Breast epithelium (tissue), 4 donors: ENCODE measurements at regions not wholly inside any gene's neighbourhood (a gene's known extent, or its start where the extent isn't known, plus 50 kb on each side); places are given as distances from the start of the nearest gene placed in this dataset.

Experiments used
- DNase-seq, 2 donors: peaks; one replicate each; pipeline ENCODE4 v3.0.0-alpha.2; 2019; ENCODE audit warnings: low spot score in 2 of 2
- H3K27ac ChIP-seq, 2 donors: fragments of 200-600 bp; sonication (generic) in 1 of 2; one replicate each; pipeline ENCODE4 v1.5.1; 2016 to 2019; ENCODE audit warnings: mild to moderate bottlenecking in 1 of 2
- H3K27me3 ChIP-seq, 2 donors: fragments of 200-600 bp; sonication (generic) in 1 of 2; one replicate each; pipeline versions ENCODE4 v1.5.1 to v1.6.0; 2017 to 2019; ENCODE audit warnings: control low read depth in 1 of 2, mild to moderate bottlenecking in 1 of 2
- H3K36me3 ChIP-seq: fragments of 200-600 bp; one replicate; pipeline ENCODE4 v1.5.1; 2019
- H3K4me1 ChIP-seq, 2 donors: fragments of 200-600 bp; sonication (generic); one replicate each; pipeline ENCODE4 v1.5.1; 2016 to 2019; ENCODE audit warnings: control low read depth in 1 of 2
- H3K4me3 ChIP-seq, 3 donors: fragments of 200-600 bp; sonication (generic); 1 replicate in 2 of 3; 2 replicates in 1 of 3; pipeline ENCODE4 v1.5.1; 2016 to 2019; ENCODE audit warnings: mild to moderate bottlenecking in 3 of 3, moderate library complexity in 2 of 3
- H3K9me3 ChIP-seq, 2 donors: fragments of 200-600 bp; sonication (generic) in 1 of 2; one replicate each; pipeline ENCODE4 v1.5.1; 2016 to 2019; ENCODE audit warnings: control low read depth in 1 of 2
- POLR2A ChIP-seq: fragments of 450-650 bp; IDR thresholded peaks from one replicate; pipeline ENCODE4 v1.6.1; 2016; ENCODE audit warnings: antibody characterized with exemption, mild to moderate bottlenecking, moderate library complexity
- POLR2AphosphoS5 ChIP-seq, 3 donors: sonication (generic); formaldehyde crosslinking; IDR thresholded peaks; one replicate each; pipeline ENCODE4 v1.6.1; 2017; ENCODE audit warnings: antibody characterized with exemption in 3 of 3
- intact Hi-C: fragments of 100-400 bp; cut with DNase I; formaldehyde crosslinking; loops from one replicate; pipeline ENCODE4 v1.15.1; 2023; ENCODE audit warnings: low total_unique reads
- TF ChIP-seq, protein P1 (sequence below), 3 donors: fragments of 450-650 bp; IDR thresholded peaks; one replicate each; pipeline ENCODE4 v1.5.1; 2016 to 2017; ENCODE audit warnings: antibody characterized with exemption in 3 of 3, mild to moderate bottlenecking in 3 of 3, moderate library complexity in 3 of 3

DNA sequence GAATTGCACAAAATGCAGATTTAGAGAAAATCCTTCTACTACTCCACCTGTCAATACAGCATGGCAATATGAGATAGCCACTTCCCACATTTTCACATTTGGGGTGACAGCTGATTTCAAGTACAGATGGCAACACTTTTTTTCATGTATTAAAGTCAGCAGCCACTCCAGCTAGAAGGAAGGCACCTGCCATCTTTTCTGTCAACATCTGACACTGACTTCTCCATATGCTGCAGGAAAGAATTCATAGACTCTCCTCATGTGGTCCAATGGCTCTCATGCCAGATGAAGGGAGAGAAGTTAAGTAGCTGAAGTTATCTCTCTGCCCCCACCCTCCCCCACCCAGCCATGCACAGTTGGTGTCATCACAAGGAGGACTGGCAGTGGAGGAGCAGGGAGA lies 912.0 kb downstream of the SORCS1 start:
- no peak overlapping the region for H3K4me3 ChIP-seq
- DNase-seq: no peak
- intact Hi-C loops: no loop called here
- TF ChIP-seq, protein P1, sequence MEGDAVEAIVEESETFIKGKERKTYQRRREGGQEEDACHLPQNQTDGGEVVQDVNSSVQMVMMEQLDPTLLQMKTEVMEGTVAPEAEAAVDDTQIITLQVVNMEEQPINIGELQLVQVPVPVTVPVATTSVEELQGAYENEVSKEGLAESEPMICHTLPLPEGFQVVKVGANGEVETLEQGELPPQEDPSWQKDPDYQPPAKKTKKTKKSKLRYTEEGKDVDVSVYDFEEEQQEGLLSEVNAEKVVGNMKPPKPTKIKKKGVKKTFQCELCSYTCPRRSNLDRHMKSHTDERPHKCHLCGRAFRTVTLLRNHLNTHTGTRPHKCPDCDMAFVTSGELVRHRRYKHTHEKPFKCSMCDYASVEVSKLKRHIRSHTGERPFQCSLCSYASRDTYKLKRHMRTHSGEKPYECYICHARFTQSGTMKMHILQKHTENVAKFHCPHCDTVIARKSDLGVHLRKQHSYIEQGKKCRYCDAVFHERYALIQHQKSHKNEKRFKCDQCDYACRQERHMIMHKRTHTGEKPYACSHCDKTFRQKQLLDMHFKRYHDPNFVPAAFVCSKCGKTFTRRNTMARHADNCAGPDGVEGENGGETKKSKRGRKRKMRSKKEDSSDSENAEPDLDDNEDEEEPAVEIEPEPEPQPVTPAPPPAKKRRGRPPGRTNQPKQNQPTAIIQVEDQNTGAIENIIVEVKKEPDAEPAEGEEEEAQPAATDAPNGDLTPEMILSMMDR (IDR thresholded peaks at IDR 0.05): no peak
- TF ChIP-seq POLR2AphosphoS5 (IDR thresholded peaks at IDR 0.05) (no peak), POLR2A (no peak)
- H3K27ac ChIP-seq: no peak overlapping the region
- H3K27me3 ChIP-seq: no peaks in the 10 kb centered on the region
- H3K4me1 ChIP-seq: no peaks in the 10 kb centered on the region
- H3K9me3 ChIP-seq: no peaks in the 10 kb centered on the region
- H3K36me3 ChIP-seq: no peaks in the 10 kb centered on the region

DNA sequence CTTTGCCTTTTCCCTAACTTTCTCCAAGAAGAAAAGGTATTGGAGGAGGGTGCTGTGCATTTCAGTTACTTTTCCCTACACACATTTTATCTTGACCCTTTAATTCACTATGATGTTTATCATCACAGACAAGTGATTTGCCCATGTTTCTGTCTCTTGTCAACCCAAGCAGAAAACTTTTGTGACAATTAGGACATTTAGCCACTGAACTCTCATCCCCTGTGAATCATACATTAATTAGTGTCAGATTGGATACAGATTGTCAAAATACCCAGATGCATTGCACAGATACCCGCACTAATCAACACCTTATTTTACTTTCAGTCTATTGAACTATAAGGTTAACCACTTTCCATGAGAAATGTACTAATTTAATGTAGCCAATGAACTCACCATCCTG lies 912.9 kb downstream of the SORCS1 start:
- TF ChIP-seq POLR2A (no peak), POLR2AphosphoS5 (IDR thresholded peaks at IDR 0.05) (no peak)
- TF ChIP-seq, protein P1 (IDR thresholded peaks at IDR 0.05): no peak
- intact Hi-C loops: no loop called here
- Histone ChIP-seq H3K4me1 (no peaks in the 10 kb centered on the region), H3K36me3 (no peaks in the 10 kb centered on the region), H3K9me3 (no peaks in the 10 kb centered on the region), H3K27me3 (no peaks in the 10 kb centered on the region), H3K27ac (no peak overlapping the region), H3K4me3 (no peak overlapping the region)
- no peak for DNase-seq

DNA sequence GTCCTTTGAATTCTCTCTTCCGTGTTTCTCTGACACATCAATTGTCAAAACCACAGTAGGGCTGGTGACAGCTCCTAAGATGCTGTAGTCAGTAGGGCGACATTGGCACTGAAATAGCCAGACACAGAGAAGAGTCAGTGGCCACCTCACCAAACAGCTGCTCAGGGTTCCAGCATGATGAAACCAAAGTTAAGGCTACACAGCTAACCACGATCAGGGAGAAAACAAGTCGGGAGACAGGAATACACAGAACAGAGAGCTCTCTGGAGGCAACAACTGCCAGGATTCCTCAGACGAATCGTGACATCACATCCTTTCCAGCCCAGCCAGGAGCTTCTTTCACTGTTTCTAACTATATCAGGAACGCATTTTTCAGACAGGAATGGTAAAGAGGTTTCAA lies 922.2 kb downstream of the SORCS1 start:
- no peak for DNase-seq
- intact Hi-C loops: no loop called here
- H3K36me3 ChIP-seq: no peaks in the 10 kb centered on the region
- H3K4me1 ChIP-seq: no peaks in the 10 kb centered on the region
- no peaks in the 10 kb centered on the region for H3K9me3 ChIP-seq
- H3K4me3 ChIP-seq: no peak overlapping the region
- TF ChIP-seq POLR2AphosphoS5 (IDR thresholded peaks at IDR 0.05) (no peak), POLR2A (no peak)
- TF ChIP-seq, protein P1 (IDR thresholded peaks at IDR 0.05): no peak
- no peak overlapping the region for H3K27ac ChIP-seq
- no peaks in the 10 kb centered on the region for H3K27me3 ChIP-seq

DNA sequence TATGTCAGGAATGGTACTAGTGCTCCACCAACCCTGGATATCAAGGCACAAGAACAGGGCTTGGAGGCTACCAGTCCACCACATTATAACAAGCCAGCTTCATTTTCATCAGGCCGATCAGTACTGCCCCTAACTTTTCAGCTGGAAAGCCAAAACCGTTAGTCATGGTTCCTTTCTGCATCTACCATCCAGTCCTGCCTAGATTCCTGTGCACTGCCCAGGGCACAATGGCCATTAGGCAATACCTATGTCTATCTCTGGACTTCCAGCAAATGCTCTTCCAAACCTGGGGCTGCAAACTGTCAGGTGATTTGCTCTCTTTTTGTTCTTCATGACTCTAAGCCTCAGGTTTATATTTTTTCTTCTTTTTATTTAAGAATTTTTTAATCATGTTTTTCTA lies 937.7 kb downstream of the SORCS1 start:
- TF ChIP-seq POLR2AphosphoS5 (IDR thresholded peaks at IDR 0.05) (no peak), POLR2A (no peak)
- TF ChIP-seq, protein P1 (IDR thresholded peaks at IDR 0.05): no peak
- Histone ChIP-seq H3K4me1 (no peaks in the 10 kb centered on the region), H3K36me3 (no peaks in the 10 kb centered on the region)

GRCh38 chr10:106226142-106226541 lies 938.4 kb downstream of the SORCS1 start:
- intact Hi-C loops: no loop called here
- H3K4me1 ChIP-seq: no peaks in the 10 kb centered on the region
- H3K4me3 ChIP-seq: no peak overlapping the region
- H3K27me3 ChIP-seq: no peaks in the 10 kb centered on the region
- no peaks in the 10 kb centered on the region for H3K36me3 ChIP-seq
- no peak for DNase-seq
- no peaks in the 10 kb centered on the region for H3K9me3 ChIP-seq
- H3K27ac ChIP-seq: no peak overlapping the region
- TF ChIP-seq, protein P1 (IDR thresholded peaks at IDR 0.05): no peak
- TF ChIP-seq POLR2AphosphoS5 (IDR thresholded peaks at IDR 0.05) (no peak), POLR2A (no peak)

More for the DNA sequence above, 937.7 kb downstream of the SORCS1 start:
- intact Hi-C loops: no loop called here
- no peaks in the 10 kb centered on the region for H3K27me3 ChIP-seq
- H3K27ac ChIP-seq: no peak overlapping the region
- H3K4me3 ChIP-seq: no peak overlapping the region
- H3K9me3 ChIP-seq: no peaks in the 10 kb centered on the region
- DNase-seq: no peak
